ENCODE measurements at regions not wholly inside any gene's neighbourhood (a gene's known extent, or its start where the extent isn't known, plus 50 kb on each side); places are given as distances from the start of the nearest gene placed in this dataset.
"Not testable (repeated sequence)": the region's sequence is repeated elsewhere in the genome, so short reads cannot be mapped to it uniquely, and the experiment has no call there.

DNA sequence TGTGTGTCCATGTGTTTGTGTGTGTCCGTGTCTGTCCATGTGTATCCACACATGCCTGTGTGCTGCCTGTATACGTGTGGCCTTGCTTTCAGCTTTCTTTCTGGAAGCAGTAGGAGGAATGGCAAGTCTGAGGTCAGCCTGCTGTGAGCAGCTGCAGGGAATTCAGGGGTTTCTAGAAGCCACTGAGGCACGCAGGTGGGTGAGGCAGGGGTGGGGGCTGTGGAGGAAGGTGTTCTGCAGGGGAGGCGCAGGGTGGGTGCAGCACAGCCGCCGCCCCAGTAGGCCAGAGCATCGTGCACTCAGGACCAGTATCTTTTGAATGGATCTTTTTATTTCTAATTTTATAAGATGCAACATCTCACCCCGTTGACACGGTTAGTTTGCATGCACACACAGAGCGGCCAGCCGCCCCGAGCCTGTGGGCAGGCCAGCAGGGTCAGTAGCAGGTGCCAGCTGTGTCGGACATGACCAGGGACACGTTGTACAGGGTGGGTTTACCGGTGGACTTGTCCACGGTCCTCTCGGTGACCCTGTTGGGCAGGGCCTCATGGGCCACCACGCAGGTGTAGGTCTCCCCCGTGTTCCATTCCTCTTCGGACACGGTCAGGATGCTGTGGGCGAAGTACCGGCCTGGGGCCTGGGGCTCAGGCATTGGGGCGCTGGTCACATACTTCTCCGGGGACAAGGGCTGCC is 327.7 kb downstream of the TMEM121 start:
- Histone ChIP-seq H3K4me3 (ENCODE audit: low read length in 2 of 2) (no peak overlapping the region), H3K36me3 (ENCODE audit: control insufficient read depth in 2 of 2, insufficient read depth in 2 of 2, low read length in 2 of 2) (no peaks in the 10 kb centered on the region), H3K4me1 (ENCODE audit: control insufficient read depth in 2 of 2, insufficient read depth in 2 of 2, low read length in 2 of 2) (no peaks in the 10 kb centered on the region), H3K27me3 (ENCODE audit: control insufficient read depth in 2 of 2, insufficient read depth in 2 of 2, low read length in 2 of 2) (no peaks in the 10 kb centered on the region), H3K27ac (ENCODE audit: low read depth in 2 of 2, low read length in 2 of 2) (no peak overlapping the region), H3K9ac (ENCODE audit: low read depth in 1 of 2, low read length in 2 of 2) (no peak overlapping the region), H3K9me3 (ENCODE audit: control insufficient read depth in 2 of 2, low read length in 2 of 2) (no peaks in the 10 kb centered on the region)

DNA sequence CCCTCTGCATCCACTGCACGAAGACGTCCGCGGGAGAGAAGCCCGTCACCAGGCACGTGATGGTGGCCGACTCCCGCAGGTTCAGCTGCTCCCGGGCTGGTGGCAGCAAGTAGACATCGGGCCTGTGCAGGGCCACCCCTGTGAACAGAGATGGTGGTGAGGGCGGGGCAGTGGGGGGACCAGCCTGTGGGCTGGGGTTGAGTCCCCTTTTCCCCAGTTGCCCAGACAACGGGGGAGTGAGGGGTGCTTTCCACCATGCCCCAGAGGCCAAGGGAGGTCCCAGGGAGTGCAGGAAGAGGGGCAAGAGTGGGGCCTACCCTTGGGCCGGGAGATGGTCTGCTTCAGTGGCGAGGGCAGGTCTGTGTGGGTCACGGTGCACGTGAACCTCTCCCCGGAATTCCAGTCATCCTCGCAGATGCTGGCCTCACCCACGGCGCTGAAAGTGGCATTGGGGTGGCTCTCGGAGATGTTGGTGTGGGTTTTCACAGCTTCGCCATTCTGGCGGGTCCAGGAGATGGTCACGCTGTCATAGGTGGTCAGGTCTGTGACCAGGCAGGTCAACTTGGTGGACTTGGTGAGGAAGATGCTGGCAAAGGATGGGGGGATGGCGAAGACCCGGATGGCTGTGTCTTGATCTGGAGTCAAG is 328.3 kb downstream of the TMEM121 start:
- no peak overlapping the region for H3K9ac ChIP-seq (ENCODE audit: low read depth in 1 of 2, low read length in 2 of 2)
- H3K27me3 ChIP-seq (ENCODE audit: control insufficient read depth in 2 of 2, insufficient read depth in 2 of 2, low read length in 2 of 2), result no peaks in the 10 kb centered on the region
- no peak overlapping the region for H3K27ac ChIP-seq (ENCODE audit: low read depth in 2 of 2, low read length in 2 of 2)
- H3K9me3 ChIP-seq (ENCODE audit: control insufficient read depth in 2 of 2, low read length in 2 of 2), result no peaks in the 10 kb centered on the region
- no peak overlapping the region for H3K4me3 ChIP-seq (ENCODE audit: low read length in 2 of 2)
- no peaks in the 10 kb centered on the region for H3K4me1 ChIP-seq (ENCODE audit: control insufficient read depth in 2 of 2, insufficient read depth in 2 of 2, low read length in 2 of 2)
- H3K36me3 ChIP-seq (ENCODE audit: control insufficient read depth in 2 of 2, insufficient read depth in 2 of 2, low read length in 2 of 2), result no peaks in the 10 kb centered on the region

DNA sequence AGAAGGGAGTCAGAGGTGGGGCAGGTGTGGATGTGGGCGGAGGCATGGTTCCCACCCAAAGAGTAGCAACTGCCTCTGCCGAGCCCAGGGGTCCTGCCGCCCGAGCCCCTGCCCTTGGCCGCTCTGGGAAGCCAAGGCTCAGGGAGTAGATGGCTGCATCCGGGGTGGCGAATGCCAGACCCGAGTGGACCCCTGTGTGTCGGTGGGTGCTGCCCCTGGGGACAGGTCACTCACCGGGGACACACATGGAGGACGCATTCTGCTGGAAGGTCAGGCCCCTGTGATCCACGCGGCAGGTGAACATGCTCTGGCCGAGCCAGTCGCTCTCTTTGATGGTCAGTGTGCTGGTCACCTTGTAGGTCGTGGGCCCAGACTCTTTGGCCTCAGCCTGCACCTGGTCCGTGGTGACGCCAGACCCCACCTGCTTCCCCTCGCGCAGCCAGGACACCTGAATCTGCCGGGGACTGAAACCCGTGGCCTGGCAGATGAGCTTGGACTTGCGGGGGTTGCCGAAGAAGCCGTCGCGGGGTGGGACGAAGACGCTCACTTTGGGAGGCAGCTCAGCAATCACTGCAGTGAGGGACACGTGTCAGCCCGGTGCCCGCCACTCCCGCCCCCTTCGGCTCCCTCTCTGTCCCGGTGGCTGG is 329.0 kb downstream of the TMEM121 start:
- H3K4me3 ChIP-seq (ENCODE audit: low read length in 2 of 2), result no peak overlapping the region
- H3K9ac ChIP-seq (ENCODE audit: low read depth in 1 of 2, low read length in 2 of 2), result no peak overlapping the region
- H3K27ac ChIP-seq (ENCODE audit: low read depth in 2 of 2, low read length in 2 of 2), result no peak overlapping the region
- no peaks in the 10 kb centered on the region for H3K36me3 ChIP-seq (ENCODE audit: control insufficient read depth in 2 of 2, insufficient read depth in 2 of 2, low read length in 2 of 2)
- no peaks in the 10 kb centered on the region for H3K4me1 ChIP-seq (ENCODE audit: control insufficient read depth in 2 of 2, insufficient read depth in 2 of 2, low read length in 2 of 2)
- no peaks in the 10 kb centered on the region for H3K9me3 ChIP-seq (ENCODE audit: control insufficient read depth in 2 of 2, low read length in 2 of 2)
- H3K27me3 ChIP-seq (ENCODE audit: control insufficient read depth in 2 of 2, insufficient read depth in 2 of 2, low read length in 2 of 2), result no peaks in the 10 kb centered on the region

DNA sequence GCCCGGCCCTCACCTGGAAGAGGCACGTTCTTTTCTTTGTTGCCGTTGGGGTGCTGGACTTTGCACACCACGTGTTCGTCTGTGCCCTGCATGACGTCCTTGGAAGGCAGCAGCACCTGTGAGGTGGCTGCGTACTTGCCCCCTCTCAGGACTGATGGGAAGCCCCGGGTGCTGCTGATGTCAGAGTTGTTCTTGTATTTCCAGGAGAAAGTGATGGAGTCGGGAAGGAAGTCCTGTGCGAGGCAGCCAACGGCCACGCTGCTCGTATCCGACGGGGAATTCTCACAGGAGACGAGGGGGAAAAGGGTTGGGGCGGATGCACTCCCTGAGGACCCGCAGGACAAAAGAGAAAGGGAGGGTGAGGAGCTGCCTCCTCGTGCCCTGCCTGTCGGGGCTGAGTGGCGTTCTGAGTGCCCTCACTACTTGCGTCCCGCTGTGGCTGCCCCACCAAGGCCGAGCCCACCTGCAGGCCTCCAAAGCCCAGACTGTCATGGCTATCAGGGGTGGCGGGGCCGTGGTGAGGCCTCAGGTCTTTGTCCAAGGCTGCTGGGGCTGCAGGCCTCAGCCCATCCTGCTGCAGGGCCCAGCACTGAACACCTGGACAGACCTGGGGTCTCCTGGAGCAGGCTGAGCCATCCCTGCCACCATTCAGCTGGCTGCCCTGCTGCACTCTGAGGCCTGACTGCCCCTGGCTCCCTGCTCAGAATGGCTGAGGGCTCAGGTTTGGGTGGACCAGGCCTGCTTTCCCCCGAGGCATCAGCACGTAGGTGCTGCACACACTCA is 329.7 kb downstream of the TMEM121 start:
- Histone ChIP-seq H3K27ac (ENCODE audit: low read depth in 2 of 2, low read length in 2 of 2) (no peak overlapping the region), H3K4me1 (ENCODE audit: control insufficient read depth in 2 of 2, insufficient read depth in 2 of 2, low read length in 2 of 2) (no peaks in the 10 kb centered on the region), H3K9me3 (ENCODE audit: control insufficient read depth in 2 of 2, low read length in 2 of 2) (no peaks in the 10 kb centered on the region), H3K9ac (ENCODE audit: low read depth in 1 of 2, low read length in 2 of 2) (no peak overlapping the region), H3K36me3 (ENCODE audit: control insufficient read depth in 2 of 2, insufficient read depth in 2 of 2, low read length in 2 of 2) (no peaks in the 10 kb centered on the region), H3K4me3 (ENCODE audit: low read length in 2 of 2) (no peak overlapping the region), H3K27me3 (ENCODE audit: control insufficient read depth in 2 of 2, insufficient read depth in 2 of 2, low read length in 2 of 2) (no peaks in the 10 kb centered on the region)

DNA sequence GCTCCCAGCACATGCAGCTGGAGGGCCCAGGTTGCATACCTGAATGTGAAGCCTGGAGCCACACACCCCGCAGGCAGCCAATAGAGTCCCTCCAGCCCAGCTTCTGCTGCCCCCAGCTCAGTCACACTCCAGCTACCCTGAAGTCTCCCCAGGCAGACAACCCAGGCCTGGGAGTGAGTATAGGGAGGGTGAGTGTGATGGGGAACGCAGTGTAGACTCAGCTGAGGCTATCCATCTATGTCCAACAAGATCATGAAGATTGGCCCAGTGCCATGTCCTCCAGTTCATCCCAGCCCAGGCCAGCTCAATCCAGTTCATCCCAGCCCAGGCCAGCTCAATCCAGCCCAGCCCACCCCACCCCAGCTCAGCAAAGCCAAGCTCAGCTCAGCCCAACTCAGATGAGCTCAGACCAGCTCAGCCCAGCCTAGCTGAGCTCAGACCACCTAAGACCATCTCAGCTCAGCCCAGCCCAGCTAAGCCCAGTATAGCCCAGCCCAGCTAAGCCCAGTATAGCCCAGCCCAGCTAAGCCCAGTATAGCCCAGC is 330.4 kb downstream of the TMEM121 start:
- Histone ChIP-seq H3K4me1 (ENCODE audit: control insufficient read depth in 2 of 2, insufficient read depth in 2 of 2, low read length in 2 of 2) (no peaks in the 10 kb centered on the region), H3K27ac (ENCODE audit: low read depth in 2 of 2, low read length in 2 of 2) (no peak overlapping the region), H3K27me3 (ENCODE audit: control insufficient read depth in 2 of 2, insufficient read depth in 2 of 2, low read length in 2 of 2) (no peaks in the 10 kb centered on the region), H3K9me3 (ENCODE audit: control insufficient read depth in 2 of 2, low read length in 2 of 2) (no peaks in the 10 kb centered on the region), H3K4me3 (ENCODE audit: low read length in 2 of 2) (no peak overlapping the region), H3K36me3 (ENCODE audit: control insufficient read depth in 2 of 2, insufficient read depth in 2 of 2, low read length in 2 of 2) (no peaks in the 10 kb centered on the region), H3K9ac (ENCODE audit: low read depth in 1 of 2, low read length in 2 of 2) (no peak overlapping the region)

DNA sequence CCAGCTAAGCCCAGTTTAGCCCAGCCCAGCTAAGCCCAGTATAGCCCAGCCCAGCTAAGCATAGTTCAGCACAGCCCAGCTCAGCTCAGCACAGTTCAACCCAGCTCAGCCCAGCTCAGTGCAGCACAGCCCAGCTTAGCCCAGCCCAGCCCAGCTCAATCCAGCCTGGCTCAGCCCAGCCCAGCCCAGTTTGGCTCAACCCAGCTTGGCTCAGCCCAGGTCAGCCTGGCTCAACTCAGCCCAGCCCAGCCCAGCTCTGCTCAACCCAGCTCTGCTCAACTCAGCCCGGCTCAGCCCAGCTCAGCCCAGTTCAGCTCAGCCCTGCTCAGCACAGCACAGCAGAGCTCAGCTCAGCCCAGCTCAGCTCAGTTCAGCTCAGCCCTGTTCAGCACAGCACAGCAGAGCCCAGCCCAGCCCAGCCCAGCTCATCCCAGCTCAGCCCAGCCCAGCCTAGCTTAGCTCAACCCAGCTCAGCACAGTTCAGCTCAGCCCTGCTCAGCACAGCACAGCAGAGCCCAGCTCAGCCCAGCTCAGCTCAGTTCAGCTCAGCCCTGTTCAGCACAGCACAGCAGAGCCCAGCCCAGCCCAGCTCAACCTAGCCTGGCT is 330.9 kb downstream of the TMEM121 start:
- no peaks in the 10 kb centered on the region for H3K36me3 ChIP-seq (ENCODE audit: control insufficient read depth in 2 of 2, insufficient read depth in 2 of 2, low read length in 2 of 2)
- H3K9me3 ChIP-seq (ENCODE audit: control insufficient read depth in 2 of 2, low read length in 2 of 2), result no peaks in the 10 kb centered on the region
- no peaks in the 10 kb centered on the region for H3K27me3 ChIP-seq (ENCODE audit: control insufficient read depth in 2 of 2, insufficient read depth in 2 of 2, low read length in 2 of 2)
- no peak overlapping the region for H3K9ac ChIP-seq (ENCODE audit: low read depth in 1 of 2, low read length in 2 of 2)
- H3K27ac ChIP-seq (ENCODE audit: low read depth in 2 of 2, low read length in 2 of 2), result peak overlapping the region; percentile 42 to 65
- no peak overlapping the region for H3K4me3 ChIP-seq (ENCODE audit: low read length in 2 of 2)
- no peaks in the 10 kb centered on the region for H3K4me1 ChIP-seq (ENCODE audit: control insufficient read depth in 2 of 2, insufficient read depth in 2 of 2, low read length in 2 of 2)

DNA sequence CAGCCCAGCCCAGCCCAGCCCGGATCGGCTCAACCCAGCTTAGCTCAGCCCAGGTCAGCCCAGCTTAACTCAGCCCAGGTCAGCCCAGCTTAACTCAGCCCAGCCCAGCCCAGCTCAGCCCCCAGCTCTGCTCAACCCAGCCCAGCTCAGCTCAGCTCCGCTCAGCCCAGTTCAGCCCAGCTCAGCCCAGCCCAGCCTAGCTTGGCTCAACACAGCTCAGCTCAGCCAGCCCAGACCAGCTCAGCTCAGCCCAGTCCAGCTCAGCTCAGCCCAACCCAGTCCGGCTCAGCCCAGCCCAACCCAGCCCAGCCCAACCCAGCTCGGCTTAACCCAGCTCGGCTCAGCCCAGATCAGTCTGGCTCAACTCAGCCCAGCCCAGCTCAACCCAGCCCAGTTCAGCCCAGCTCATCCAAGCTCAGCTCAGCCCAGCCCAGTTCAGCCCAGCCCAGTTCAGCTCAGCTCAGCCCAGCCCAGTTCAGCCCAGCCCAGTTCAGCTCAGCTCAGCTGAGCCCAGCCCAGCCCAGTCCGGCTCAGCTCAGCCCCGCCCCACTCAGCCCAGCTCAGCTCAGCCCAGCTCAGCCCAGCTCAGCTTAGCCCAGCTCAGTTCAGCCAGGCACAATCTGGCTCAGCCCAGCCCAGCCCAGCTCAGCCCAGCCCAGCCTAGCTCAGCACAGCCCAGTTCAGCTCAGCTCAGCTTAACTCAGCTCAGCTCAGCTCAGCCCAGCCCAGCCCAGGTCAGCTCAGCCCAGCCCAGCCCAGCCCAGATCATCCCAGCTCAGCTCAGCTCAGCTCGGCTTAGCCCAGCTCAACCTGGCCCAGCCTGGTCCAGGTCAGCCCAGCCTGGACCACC is 331.7 kb downstream of the TMEM121 start:
- Histone ChIP-seq H3K9me3 (ENCODE audit: control insufficient read depth in 2 of 2, low read length in 2 of 2) (no peaks in the 10 kb centered on the region), H3K4me1 (ENCODE audit: control insufficient read depth in 2 of 2, insufficient read depth in 2 of 2, low read length in 2 of 2) (no peaks in the 10 kb centered on the region), H3K27me3 (ENCODE audit: control insufficient read depth in 2 of 2, insufficient read depth in 2 of 2, low read length in 2 of 2) (no peaks in the 10 kb centered on the region), H3K27ac (ENCODE audit: low read depth in 2 of 2, low read length in 2 of 2) (peak overlapping the region; percentile 42 to 65), H3K9ac (ENCODE audit: low read depth in 1 of 2, low read length in 2 of 2) (no peak overlapping the region), H3K4me3 (ENCODE audit: low read length in 2 of 2) (peak overlapping the region in 1 of 2 donors; percentile 48), H3K36me3 (ENCODE audit: control insufficient read depth in 2 of 2, insufficient read depth in 2 of 2, low read length in 2 of 2) (peaks cover 0 to 3% of the 10 kb centered on the region in 2 donors)

DNA sequence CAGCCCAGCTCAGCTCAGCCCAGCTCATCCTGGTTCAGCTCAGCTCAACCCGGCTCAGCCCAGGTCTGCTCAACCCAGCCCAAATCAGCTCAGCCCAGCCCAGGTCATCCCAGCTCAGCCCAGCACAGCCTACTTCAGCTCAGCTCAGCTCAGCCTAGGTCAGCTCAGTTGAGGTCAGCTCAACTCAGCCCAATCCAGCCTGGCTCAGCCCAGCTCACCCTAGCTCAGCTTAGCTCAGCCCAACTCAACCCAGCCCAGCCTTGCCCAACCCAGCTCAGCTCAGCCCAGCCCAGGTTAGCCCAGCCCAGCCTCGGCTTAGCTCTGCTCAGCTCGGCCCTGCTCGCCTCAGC is 332.3 kb downstream of the TMEM121 start:
- H3K9me3 ChIP-seq (ENCODE audit: control insufficient read depth in 2 of 2, low read length in 2 of 2), result no peaks in the 10 kb centered on the region
- no peak overlapping the region for H3K9ac ChIP-seq (ENCODE audit: low read depth in 1 of 2, low read length in 2 of 2)
- H3K4me1 ChIP-seq (ENCODE audit: control insufficient read depth in 2 of 2, insufficient read depth in 2 of 2, low read length in 2 of 2), result no peaks in the 10 kb centered on the region
- no peaks in the 10 kb centered on the region for H3K27me3 ChIP-seq (ENCODE audit: control insufficient read depth in 2 of 2, insufficient read depth in 2 of 2, low read length in 2 of 2)
- peak overlapping the region; percentile 42 to 65 for H3K27ac ChIP-seq (ENCODE audit: low read depth in 2 of 2, low read length in 2 of 2)
- H3K36me3 ChIP-seq (ENCODE audit: control insufficient read depth in 2 of 2, insufficient read depth in 2 of 2, low read length in 2 of 2), result peaks cover 0 to 3% of the 10 kb centered on the region in 2 donors
- peak overlapping the region in 1 of 2 donors; percentile 48 for H3K4me3 ChIP-seq (ENCODE audit: low read length in 2 of 2)

DNA sequence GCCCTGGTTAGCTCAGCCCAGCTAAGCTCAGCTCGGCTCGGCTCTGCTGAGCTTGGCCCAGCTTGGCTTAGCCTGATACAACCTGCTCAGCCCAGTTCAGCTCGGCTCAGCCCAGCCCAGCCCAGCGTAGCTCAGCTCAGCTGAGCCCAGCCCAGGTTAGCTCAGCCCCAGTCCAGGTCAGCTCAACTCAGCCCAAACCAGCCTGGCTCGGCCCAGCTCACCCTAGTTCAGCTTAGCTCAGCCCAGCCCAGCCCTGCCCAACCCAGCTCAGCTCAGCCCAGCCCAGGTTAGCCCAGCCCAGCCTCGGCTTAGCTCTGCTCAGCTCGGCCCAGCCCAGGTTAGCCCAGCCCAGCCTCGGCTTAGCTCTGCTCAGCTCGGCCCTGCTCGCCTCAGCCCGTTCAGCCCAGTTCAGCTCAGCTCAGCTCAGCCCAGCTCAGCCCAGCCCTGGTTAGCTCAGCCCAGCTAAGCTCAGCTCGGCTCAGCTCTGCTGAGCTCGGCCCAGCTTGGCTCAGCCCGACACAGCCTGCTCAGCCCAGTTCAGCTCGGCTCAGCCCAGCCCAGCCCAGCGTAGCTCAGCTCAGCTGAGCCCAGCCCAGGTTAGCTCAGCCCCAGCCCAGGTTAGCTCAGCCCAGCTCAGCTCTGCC is 332.8 kb downstream of the TMEM121 start:
- not testable (repeated sequence) for H3K9me3 ChIP-seq (ENCODE audit: control insufficient read depth in 2 of 2, low read length in 2 of 2); H3K4me1 ChIP-seq (ENCODE audit: control insufficient read depth in 2 of 2, insufficient read depth in 2 of 2, low read length in 2 of 2); H3K9ac ChIP-seq (ENCODE audit: low read depth in 1 of 2, low read length in 2 of 2); H3K27me3 ChIP-seq (ENCODE audit: control insufficient read depth in 2 of 2, insufficient read depth in 2 of 2, low read length in 2 of 2); H3K36me3 ChIP-seq (ENCODE audit: control insufficient read depth in 2 of 2, insufficient read depth in 2 of 2, low read length in 2 of 2)
- peak overlapping the region; percentile 53 to 70 for H3K27ac ChIP-seq (ENCODE audit: low read depth in 2 of 2, low read length in 2 of 2)
- peak overlapping the region in 1 of 2 donors; percentile 13 for H3K4me3 ChIP-seq (ENCODE audit: low read length in 2 of 2)
